IPS-NIHi7 (cell line): ENCODE measurements at regions not wholly inside any gene's neighbourhood (a gene's known extent, or its start where the extent isn't known, plus 50 kb on each side); places are given as distances from the start of the nearest gene placed in this dataset.

Source experiments
- DNase-seq: peaks from one replicate; pipeline ENCODE4 v3.0.0; 2012; ENCODE audit warnings: mixed read lengths; ENCODE audit errors: extremely low spot score

- no peak for DNase-seq
These were observed 442.2 kb upstream of the CLINT1 start for GRCh38 chr5:158301186-158301585.

- no peak for DNase-seq
These were observed 441.3 kb upstream of the CLINT1 start for GRCh38 chr5:158300256-158300655.

DNA sequence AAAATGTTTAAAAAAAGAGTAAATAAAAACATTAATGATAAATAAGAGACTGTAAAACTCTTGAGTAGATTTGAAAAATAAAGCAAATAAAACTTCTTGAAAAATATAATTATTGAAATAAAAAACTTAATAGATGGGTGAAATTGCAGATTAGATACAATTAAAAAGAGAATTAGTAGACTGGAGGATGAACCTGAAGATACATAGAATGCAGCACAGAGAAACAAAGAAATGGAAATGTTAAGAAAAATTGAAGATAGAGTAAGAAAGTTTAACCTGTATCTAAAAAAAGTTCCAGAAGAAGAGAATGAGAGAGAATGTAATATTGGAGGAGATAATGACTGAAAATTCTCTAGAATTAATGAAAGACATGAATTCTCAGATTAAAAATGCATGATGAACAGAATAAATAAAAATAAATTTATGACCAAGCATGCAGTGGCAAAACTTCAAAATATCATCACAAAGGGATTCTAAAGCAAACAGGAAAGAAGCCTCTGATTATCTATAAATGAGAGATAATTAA lies 438.1 kb upstream of the CLINT1 start:
- DNase-seq = no peak

DNA sequence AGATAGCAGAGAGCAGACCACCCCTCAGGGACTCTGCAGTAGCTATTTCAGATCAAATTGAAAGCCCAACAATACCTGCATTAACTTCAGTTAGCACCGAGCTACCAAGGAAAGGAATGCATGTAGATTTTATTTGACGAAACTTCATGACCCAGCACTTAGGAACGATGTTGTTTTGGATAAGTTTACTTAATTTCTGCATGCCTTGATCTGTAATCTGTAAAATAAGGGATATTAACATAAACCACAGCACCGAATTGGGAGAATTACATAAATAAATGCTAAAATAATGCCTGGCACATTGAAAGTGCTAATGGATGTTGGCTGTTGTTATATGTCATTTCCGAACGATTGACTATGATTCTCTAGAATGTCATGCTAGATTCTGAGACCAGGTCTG lies 435.8 kb upstream of the CLINT1 start:
- no peak for DNase-seq

- no peak for DNase-seq
These were observed 434.0 kb upstream of the CLINT1 start for GRCh38 chr5:158292981-158293380.

GRCh38 chr5:158289967-158290366 lies 431.0 kb upstream of the CLINT1 start:
- DNase-seq = no peak

DNA sequence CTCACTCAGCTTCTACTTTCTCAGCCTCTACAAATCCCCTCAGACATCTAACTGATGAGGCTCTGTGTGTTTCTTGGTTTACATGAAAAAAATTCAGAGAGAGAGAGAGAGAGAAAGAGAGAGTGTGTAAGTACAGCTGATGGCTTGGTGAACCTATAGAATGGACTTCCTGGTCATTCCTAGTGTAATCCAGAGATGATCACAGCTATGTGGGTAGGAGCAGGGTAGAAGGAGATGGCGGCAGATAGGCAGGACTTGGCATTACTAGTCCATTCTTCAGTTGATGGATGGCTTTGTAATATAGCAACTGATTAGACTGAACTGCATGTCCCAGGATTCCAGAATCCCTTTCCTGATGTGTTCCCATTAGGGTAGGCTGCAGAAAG lies 429.3 kb upstream of the CLINT1 start:
- no peak for DNase-seq

DNA sequence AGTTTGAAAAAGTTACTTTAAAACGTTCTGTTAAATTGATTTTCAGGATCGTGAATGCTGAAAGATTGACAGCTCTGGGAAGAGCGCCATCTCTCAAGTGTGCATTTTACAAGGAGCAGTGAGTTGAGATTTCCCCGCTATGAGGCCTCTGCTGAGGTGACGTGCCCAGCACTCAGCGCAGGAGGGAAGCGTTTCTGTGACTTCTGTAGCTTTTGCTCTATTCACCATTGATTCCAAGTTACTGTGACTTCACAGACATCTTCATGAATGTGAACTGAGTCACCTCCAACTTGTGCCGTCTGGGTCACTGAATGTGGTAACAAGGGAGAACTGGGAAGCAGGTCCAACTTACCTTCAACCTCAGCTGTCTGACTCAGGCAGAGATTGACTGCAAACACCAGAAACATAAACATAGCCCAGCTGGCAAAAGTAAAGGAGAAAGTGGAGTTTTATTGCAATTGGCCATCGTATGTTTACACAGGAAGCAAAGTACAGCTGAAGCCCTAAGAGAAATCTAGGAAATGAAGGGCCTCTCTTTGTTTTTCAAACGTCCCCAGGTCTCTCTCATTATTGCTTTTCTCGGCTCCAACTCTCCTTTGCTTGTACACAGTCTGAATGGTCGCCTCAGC lies 428.8 kb upstream of the CLINT1 start:
- DNase-seq = no peak

DNA sequence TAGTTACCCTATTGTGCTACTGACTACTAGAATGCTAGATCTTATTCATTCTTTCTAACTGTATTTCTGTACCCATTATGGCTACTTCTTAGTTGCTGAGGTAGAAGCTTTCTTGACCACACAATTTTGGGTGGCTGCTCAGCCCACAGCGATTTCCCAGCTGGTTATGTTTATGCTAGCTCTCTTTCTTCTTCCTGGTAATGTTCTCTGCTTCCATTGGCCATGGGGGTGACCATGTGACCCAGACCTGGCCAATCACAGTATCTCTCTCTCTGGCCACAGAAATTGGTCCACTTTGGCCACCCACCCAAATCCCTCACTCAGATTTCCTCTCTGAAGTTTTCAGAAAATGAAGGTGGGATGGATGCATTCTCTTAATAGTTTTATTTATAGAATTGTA lies 427.9 kb upstream of the CLINT1 start:
- DNase-seq = no peak

GRCh38 chr5:158285698-158286097 lies 426.8 kb upstream of the CLINT1 start:
- no peak for DNase-seq

GRCh38 chr5:158284242-158284641 lies 425.3 kb upstream of the CLINT1 start:
- DNase-seq = no peak

DNA sequence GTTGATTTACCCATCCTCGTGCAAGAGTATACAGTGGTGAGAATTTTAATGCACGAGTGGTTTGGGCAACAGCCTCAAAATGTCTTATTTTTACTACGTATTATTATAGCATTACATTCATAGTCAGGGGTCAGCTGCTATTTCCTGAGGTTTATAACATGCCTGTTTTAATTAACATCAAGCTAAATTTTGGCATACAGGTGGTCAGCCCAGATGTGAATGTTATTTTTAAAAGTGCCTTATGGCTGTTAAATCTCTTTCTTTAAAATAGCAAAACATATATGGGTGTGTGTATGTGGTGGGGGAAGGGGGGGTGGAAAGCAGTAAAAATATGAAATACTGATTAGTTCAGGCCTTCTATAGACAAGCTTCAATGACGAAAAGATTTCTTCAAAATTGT lies 424.5 kb upstream of the CLINT1 start:
- no peak for DNase-seq

GRCh38 chr5:158278216-158278925 lies 419.4 kb upstream of the CLINT1 start:
- DNase-seq = no peak

DNA sequence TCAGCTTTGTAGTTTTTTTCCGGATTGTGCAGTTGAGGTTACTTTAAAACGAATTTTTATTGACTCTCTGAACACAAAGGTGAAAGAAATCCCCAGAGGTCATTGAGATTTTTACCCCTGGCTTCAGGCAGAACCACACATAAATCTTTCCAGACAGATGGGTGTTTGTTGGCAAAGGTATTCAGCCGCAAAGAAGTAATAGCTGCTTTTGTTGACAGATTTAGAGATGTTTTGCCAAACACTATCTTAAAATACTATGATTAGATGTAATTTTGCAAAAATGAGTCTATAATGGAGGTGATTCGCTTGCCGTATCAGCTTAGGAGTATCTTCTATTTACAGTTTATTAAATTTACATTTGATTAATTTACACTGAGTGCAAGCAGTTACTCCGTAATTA lies 418.3 kb upstream of the CLINT1 start:
- no peak for DNase-seq

DNA sequence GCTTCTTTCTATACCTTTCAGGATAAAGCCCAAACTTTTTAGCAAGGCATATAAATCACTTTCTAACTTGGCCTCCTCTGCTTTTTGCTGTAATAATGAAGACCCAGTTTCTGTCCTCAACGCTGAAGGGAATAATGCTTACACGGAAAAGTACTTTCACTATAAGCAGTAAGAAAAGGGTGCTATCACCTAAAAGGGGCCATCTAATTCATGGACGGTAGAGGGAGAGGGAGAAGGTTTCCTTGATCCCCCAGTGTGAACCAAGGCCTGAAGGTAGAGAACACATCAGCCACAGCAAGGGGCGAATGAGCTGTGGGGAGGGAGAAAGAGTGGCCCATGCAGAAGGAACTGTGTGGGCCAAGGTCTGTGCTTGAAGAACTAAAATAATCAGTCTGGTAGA lies 417.7 kb upstream of the CLINT1 start:
- DNase-seq = no peak

DNA sequence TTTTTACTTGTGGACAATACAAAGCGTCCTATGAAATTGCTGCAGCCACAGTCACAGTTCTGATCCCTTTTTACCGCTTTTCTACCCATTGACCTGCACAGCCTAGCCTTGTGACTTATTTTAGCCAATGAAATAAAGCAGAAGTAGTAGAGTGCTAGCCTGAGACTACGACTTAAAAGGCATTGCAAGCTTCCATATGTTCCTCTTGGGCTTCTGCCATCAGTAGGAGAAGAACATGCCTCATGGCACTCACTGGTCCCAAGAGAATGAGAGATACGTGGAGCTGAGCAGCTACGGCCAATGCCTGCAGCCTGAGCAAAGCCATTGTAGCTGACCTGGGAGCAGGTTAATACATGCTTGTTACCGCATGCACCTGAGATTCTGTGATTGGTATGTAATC lies 416.6 kb upstream of the CLINT1 start:
- DNase-seq = no peak

- peak; percentile 33 for DNase-seq
These were observed 414.1 kb upstream of the CLINT1 start for GRCh38 chr5:158273035-158273434.

DNA sequence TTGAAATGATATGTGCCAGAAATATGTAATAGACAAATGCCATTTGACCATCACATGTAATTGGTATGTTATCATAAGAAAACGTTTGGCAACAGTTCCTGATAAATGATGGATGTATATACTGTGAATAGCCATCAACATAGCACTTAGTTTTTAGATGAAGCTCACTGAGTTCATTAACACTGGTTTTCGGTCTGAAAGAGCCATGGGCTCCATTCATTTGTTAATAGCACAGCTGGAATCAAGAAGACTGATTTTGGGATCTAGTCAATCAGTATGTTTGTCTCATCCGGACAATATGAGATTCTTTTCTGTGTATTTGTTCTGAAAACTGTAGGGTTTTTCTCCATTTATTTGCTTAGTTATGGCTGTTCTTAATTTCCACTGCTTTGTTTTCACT lies 413.5 kb upstream of the CLINT1 start:
- no peak for DNase-seq

DNA sequence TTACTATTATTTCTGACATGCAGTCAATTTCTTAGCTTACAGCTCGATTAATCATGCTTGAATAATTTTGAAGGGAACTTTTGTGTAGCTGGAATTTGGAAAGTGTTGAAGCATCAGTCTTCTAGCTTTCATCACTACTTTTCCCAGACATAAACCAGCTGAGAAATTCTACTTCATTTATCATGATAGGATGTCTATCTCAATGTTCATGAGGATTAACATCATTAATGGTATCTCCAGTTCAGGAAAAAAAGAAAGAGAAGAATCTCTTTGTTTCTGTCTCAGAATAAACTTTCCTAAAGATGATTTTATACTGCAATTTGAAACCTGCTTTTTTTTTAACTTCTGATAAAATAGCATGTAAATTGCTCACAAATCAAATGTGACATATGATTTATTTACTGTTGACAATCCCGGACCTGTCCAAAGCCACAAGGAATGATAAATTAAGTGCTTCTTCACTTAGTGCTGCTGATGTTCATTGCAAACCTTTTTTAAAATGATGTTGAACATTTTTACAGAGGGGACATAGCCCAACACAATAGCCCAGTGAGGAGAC lies 412.1 kb upstream of the CLINT1 start:
- no peak for DNase-seq

DNA sequence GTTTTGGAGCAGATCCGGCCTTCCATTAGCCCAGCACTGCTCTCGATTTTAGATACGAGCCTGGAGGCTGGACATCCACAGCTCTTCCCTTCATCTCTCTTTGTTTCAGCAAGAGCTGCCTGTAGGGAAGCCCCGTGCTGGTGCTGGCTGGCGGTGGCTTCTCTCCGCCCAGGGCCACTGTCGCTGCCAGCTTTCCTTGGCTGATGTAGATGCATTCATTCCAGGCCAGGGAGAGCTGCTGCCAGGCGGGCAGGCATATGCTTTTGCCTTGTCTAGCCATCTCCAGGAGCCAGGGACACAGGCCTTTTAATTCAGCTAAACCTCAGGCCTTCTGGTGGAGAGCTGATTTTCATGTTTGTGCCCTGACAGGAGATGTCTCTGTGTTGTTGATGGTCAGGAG lies 409.3 kb upstream of the CLINT1 start:
- DNase-seq = no peak

GRCh38 chr5:158267228-158267627 lies 408.3 kb upstream of the CLINT1 start:
- DNase-seq = no peak

DNA sequence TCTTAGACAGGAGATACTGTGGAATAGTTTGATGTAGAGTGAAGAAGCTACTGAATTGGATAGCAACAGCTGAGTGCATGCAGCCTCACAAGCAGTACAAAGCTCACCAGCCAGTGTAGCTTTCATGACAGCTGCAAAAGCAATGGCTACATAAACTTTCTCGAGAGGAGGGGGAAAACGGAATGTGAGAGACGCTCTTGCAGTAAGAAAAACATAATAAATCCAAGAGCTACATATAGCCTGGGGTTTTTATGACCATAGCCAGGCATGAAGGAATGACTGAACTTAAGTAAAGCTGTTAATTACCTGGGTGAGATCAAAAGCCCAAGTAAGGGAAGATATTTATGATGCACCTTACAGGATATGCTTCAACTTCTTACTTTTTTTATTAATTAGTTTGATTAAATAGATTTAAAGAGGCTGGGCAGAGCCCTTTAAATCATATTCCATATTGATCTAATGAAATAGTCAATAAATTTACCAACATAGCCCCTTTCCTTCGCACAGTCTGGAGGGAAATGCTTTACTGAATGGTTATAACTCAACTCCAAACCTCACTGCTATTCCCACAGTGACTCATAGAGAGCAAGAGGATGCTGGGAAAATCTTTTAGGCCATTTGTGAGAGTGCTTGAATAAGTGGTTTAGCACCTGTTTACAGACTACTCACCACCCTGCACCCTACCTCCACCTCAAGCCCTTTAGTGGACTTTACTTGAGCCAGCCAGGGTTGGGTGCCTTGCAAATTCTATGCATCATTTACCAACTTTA lies 407.2 kb upstream of the CLINT1 start:
- DNase-seq = no peak

- no peak for DNase-seq
These were observed 406.4 kb upstream of the CLINT1 start for GRCh38 chr5:158265346-158265745.
